Lung microvascular endothelial cell (primary cell): ENCODE measurements at regions not wholly inside any gene's neighbourhood (a gene's known extent, or its start where the extent isn't known, plus 50 kb on each side); places are given as distances from the start of the nearest gene placed in this dataset.
"Not testable (repeated sequence)": the region's sequence is repeated elsewhere in the genome, so short reads cannot be mapped to it uniquely, and the experiment has no call there.

Experiments
- DNase-seq, 2 donors: peaks; one replicate each; pipeline versions ENCODE4 v3.0.0 to v3.0.0-alpha.2; 2010; ENCODE audit warnings: low read depth in 2 of 2

GRCh38 chr1:181324797-181325616 is 158.3 kb upstream of the CACNA1E start:
- no peak for DNase-seq

GRCh38 chr1:181325765-181326164 is 157.6 kb upstream of the CACNA1E start:
- not testable (repeated sequence) for DNase-seq

GRCh38 chr1:181326348-181326747 is 157.0 kb upstream of the CACNA1E start:
- DNase-seq: no peak

- no peak for DNase-seq
These were observed 155.5 kb upstream of the CACNA1E start for GRCh38 chr1:181327796-181328195.

- no peak for DNase-seq
These were observed 148.6 kb upstream of the CACNA1E start for GRCh38 chr1:181334724-181335123.

- no peak for DNase-seq
These were observed 147.7 kb upstream of the CACNA1E start for GRCh38 chr1:181335631-181336030.

- DNase-seq: no peak
These were observed 142.2 kb upstream of the CACNA1E start for GRCh38 chr1:181341026-181341632.

- DNase-seq: no peak
These were observed 139.2 kb upstream of the CACNA1E start for GRCh38 chr1:181344091-181344490.

- no peak for DNase-seq
These were observed 138.2 kb upstream of the CACNA1E start for GRCh38 chr1:181345146-181345545.

GRCh38 chr1:181347495-181348390 is 135.6 kb upstream of the CACNA1E start:
- DNase-seq: no peak

- DNase-seq: no peak
These were observed 133.8 kb upstream of the CACNA1E start for GRCh38 chr1:181349512-181349911.

- DNase-seq: no peak
These were observed 133.2 kb upstream of the CACNA1E start for GRCh38 chr1:181350131-181350530.

- DNase-seq: no peak
These were observed 131.6 kb upstream of the CACNA1E start for GRCh38 chr1:181351740-181352139.

- DNase-seq: no peak
These were observed 130.6 kb upstream of the CACNA1E start for GRCh38 chr1:181352695-181353094.

- no peak for DNase-seq
These were observed 129.8 kb upstream of the CACNA1E start for GRCh38 chr1:181353526-181353925.

GRCh38 chr1:181354865-181355264 is 128.5 kb upstream of the CACNA1E start:
- DNase-seq: no peak

GRCh38 chr1:181356505-181357340 is 126.6 kb upstream of the CACNA1E start:
- DNase-seq: no peak

GRCh38 chr1:181359012-181359411 is 124.3 kb upstream of the CACNA1E start:
- no peak for DNase-seq

- DNase-seq: no peak
These were observed 118.5 kb upstream of the CACNA1E start for GRCh38 chr1:181364801-181365200.

GRCh38 chr1:181366910-181367309 is 116.4 kb upstream of the CACNA1E start:
- no peak for DNase-seq

GRCh38 chr1:181369416-181369815 is 113.9 kb upstream of the CACNA1E start:
- DNase-seq: no peak
